Left lung (tissue), 4 donors: ENCODE measurements at regions not wholly inside any gene's neighbourhood (a gene's known extent, or its start where the extent isn't known, plus 50 kb on each side); places are given as distances from the start of the nearest gene placed in this dataset.

Source experiments
- ATAC-seq: fragments of 200-7000 bp; cut with Tn5 transposase; one replicate; pipeline ENCODE4 v1.9.1; 2020; ENCODE audit warnings: moderate library complexity
- DNase-seq, 4 donors: peaks; one replicate each; pipeline ENCODE4 v3.0.0-alpha.2; 2013 to 2020
- H3K27ac ChIP-seq, 2 donors: fragments of 200-600 bp; sonication (generic) in 1 of 2; one replicate each; pipeline versions ENCODE4 v1.5.0 to v1.8.0; 2020 to 2021
- H3K27me3 ChIP-seq, 2 donors: fragments of 200-600 bp; sonication (generic) in 1 of 2; one replicate each; pipeline versions ENCODE4 v1.5.0 to v1.8.0; 2020 to 2021
- H3K36me3 ChIP-seq, 2 donors: fragments of 200-600 bp; sonication (generic) in 1 of 2; one replicate each; pipeline versions ENCODE4 v1.5.0 to v1.8.0; 2020 to 2021
- H3K4me1 ChIP-seq, 2 donors: fragments of 200-600 bp; one replicate each; pipeline ENCODE4 v1.8.0; 2021
- H3K4me3 ChIP-seq, 2 donors: fragments of 200-600 bp; sonication (generic) in 1 of 2; one replicate each; pipeline versions ENCODE4 v1.5.0 to v1.8.0; 2020 to 2021; ENCODE audit warnings: mild to moderate bottlenecking in 1 of 2
- H3K9me3 ChIP-seq, 2 donors: fragments of 200-600 bp; sonication (generic) in 1 of 2; one replicate each; pipeline versions ENCODE4 v1.5.0 to v1.8.0; 2020 to 2021
- CTCF ChIP-seq, 2 donors: fragments of 200-600 bp; sonication (generic) in 1 of 2; IDR thresholded peaks; one replicate each; pipeline versions ENCODE4 v1.5.0 to v1.8.0; 2021; ENCODE audit warnings: antibody characterized with exemption in 2 of 2
- intact Hi-C, 2 donors: fragments of 100-400 bp; cut with DNase I; formaldehyde crosslinking; loops; one replicate each; pipeline versions ENCODE4 v1.11.2 to v1.14.2; 2022
- donor health status: DM: no; HTN: yes; CAD: no.
- donor health status: DM: no; HTN: no; CAD: no.

DNA sequence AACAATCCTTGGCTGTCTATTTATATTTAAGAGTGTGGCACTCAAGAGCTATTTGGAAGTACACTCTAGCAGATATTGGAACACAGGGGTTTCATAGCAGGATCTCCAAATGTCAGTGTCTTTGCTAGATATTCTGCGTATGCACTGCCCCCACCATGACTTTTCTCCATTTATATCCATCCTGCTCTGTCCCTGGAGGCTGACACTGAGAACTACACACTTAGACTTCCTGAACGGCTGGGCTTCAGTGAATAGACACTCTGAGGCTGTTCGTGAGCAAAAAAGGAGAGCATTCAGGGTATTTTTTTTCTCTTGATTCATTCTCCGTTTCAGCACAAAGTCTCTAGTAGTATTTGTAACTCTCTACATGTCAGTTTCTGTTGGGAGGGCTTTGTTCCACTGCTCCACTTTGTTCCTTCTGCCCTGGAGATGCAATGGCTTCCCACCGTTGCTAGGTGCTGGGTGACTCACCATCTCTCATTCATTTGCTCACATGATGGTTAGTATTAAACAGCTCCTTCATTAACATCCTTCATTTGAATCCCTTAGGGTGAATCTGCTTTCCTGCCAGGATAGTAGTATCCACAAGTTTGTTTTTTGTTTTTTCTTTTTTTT is 155.9 kb upstream of the SLC13A1 start:
- Histone ChIP-seq H3K27ac (no peak overlapping the region), H3K27me3 (no peaks in the 10 kb centered on the region), H3K4me1 (no peaks in the 10 kb centered on the region), H3K9me3 (no peaks in the 10 kb centered on the region), H3K36me3 (no peaks in the 10 kb centered on the region), H3K4me3 (no peak overlapping the region)
- intact Hi-C loops, result no loop called here
- ATAC-seq (no peak), DNase-seq (no peak)
- TF ChIP-seq CTCF (IDR thresholded peaks at IDR 0.05), result no peak

- H3K4me3 ChIP-seq, result no peak overlapping the region
- no peaks in the 10 kb centered on the region for H3K36me3 ChIP-seq
- no peak overlapping the region for H3K27ac ChIP-seq
- no peak for DNase-seq
- H3K27me3 ChIP-seq, result no peaks in the 10 kb centered on the region
- TF ChIP-seq CTCF (IDR thresholded peaks at IDR 0.05), result no peak
- no peaks in the 10 kb centered on the region for H3K9me3 ChIP-seq
- H3K4me1 ChIP-seq, result no peaks in the 10 kb centered on the region
- ATAC-seq, result no peak
- intact Hi-C loops, result no loop called here
Observed at GRCh38 chr7:123352973-123353372, 153.2 kb upstream of the SLC13A1 start.

- H3K4me3 ChIP-seq, result no peak overlapping the region
- DNase-seq (no peak), ATAC-seq (no peak)
- H3K4me1 ChIP-seq, result no peaks in the 10 kb centered on the region
- H3K9me3 ChIP-seq, result no peaks in the 10 kb centered on the region
- H3K36me3 ChIP-seq, result no peaks in the 10 kb centered on the region
- intact Hi-C loops, result no loop called here
- TF ChIP-seq CTCF (IDR thresholded peaks at IDR 0.05), result no peak
- H3K27me3 ChIP-seq, result no peaks in the 10 kb centered on the region
- no peak overlapping the region for H3K27ac ChIP-seq
Observed at GRCh38 chr7:123351516-123352505, 152.0 kb upstream of the SLC13A1 start.

GRCh38 chr7:123351027-123351426 is 151.3 kb upstream of the SLC13A1 start:
- Histone ChIP-seq H3K4me3 (no peak overlapping the region), H3K4me1 (no peaks in the 10 kb centered on the region), H3K36me3 (no peaks in the 10 kb centered on the region), H3K9me3 (no peaks in the 10 kb centered on the region), H3K27ac (no peak overlapping the region), H3K27me3 (no peaks in the 10 kb centered on the region)
- TF ChIP-seq CTCF (IDR thresholded peaks at IDR 0.05), result no peak
- ATAC-seq, result no peak
- intact Hi-C loops, result no loop called here
- DNase-seq, result no peak

GRCh38 chr7:123348690-123349089 is 148.9 kb upstream of the SLC13A1 start:
- Histone ChIP-seq H3K27ac (no peak overlapping the region), H3K27me3 (no peaks in the 10 kb centered on the region), H3K9me3 (no peaks in the 10 kb centered on the region), H3K36me3 (no peaks in the 10 kb centered on the region), H3K4me1 (no peaks in the 10 kb centered on the region), H3K4me3 (no peak overlapping the region)
- DNase-seq, result no peak
- TF ChIP-seq CTCF (IDR thresholded peaks at IDR 0.05), result no peak
- no peak for ATAC-seq
- intact Hi-C loops, result no loop called here
